ENCODE measurements at regions not wholly inside any gene's neighbourhood (a gene's known extent, or its start where the extent isn't known, plus 50 kb on each side); places are given as distances from the start of the nearest gene placed in this dataset.
A peak's percentile ranks its signal among the peaks of the same experiment; 100 is the strongest.

GRCh38 chr18:47756364-47757016 is 174.0 kb downstream of the SMAD2 start (continued):
- TF ChIP-seq, protein P1, sequence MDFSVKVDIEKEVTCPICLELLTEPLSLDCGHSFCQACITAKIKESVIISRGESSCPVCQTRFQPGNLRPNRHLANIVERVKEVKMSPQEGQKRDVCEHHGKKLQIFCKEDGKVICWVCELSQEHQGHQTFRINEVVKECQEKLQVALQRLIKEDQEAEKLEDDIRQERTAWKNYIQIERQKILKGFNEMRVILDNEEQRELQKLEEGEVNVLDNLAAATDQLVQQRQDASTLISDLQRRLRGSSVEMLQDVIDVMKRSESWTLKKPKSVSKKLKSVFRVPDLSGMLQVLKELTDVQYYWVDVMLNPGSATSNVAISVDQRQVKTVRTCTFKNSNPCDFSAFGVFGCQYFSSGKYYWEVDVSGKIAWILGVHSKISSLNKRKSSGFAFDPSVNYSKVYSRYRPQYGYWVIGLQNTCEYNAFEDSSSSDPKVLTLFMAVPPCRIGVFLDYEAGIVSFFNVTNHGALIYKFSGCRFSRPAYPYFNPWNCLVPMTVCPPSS (IDR thresholded peaks at IDR 0.05): no peak
- TF ChIP-seq TCF7 (IDR thresholded peaks at IDR 0.05; ENCODE audit: low read depth) (no peak), HMGXB4 (CRISPR knock-in tag; IDR thresholded peaks at IDR 0.05; ENCODE audit: borderline replicate concordance in 1 of 2, low read depth in 1 of 2) (no peak), ZNF292 (CRISPR knock-in tag; IDR thresholded peaks at IDR 0.05; ENCODE audit: borderline replicate concordance, low read depth) (no peak), TEAD3 (CRISPR knock-in tag; optimal IDR thresholded peaks at IDR 0.05; ENCODE audit: borderline replicate concordance) (peak; percentile 57), HDAC6 (IDR thresholded peaks at IDR 0.05; ENCODE audit: low read depth, low read length) (no peak), ZNF749 (CRISPR knock-in tag; IDR thresholded peaks at IDR 0.05; ENCODE audit: borderline replicate concordance) (no peak), ZNF775 (CRISPR knock-in tag; IDR thresholded peaks at IDR 0.05; ENCODE audit: borderline replicate concordance) (no peak), TBX3 (IDR thresholded peaks at IDR 0.05; ENCODE audit: borderline replicate concordance) (no peak), MZF1 (CRISPR knock-in tag; IDR thresholded peaks at IDR 0.05; ENCODE audit: borderline replicate concordance) (no peak), ZNF17 (CRISPR knock-in tag; IDR thresholded peaks at IDR 0.05) (no peak), FOXA1 (IDR thresholded peaks at IDR 0.05) (no peak), FOXA1 (CRISPR knock-in tag; IDR thresholded peaks at IDR 0.05) (no peak)
- TF ChIP-seq, protein P2, sequence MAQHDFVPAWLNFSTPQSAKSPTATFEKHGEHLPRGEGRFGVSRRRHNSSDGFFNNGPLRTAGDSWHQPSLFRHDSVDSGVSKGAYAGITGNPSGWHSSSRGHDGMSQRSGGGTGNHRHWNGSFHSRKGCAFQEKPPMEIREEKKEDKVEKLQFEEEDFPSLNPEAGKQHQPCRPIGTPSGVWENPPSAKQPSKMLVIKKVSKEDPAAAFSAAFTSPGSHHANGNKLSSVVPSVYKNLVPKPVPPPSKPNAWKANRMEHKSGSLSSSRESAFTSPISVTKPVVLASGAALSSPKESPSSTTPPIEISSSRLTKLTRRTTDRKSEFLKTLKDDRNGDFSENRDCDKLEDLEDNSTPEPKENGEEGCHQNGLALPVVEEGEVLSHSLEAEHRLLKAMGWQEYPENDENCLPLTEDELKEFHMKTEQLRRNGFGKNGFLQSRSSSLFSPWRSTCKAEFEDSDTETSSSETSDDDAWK (CRISPR knock-in tag; IDR thresholded peaks at IDR 0.05): no peak
- TF ChIP-seq, protein P3, sequence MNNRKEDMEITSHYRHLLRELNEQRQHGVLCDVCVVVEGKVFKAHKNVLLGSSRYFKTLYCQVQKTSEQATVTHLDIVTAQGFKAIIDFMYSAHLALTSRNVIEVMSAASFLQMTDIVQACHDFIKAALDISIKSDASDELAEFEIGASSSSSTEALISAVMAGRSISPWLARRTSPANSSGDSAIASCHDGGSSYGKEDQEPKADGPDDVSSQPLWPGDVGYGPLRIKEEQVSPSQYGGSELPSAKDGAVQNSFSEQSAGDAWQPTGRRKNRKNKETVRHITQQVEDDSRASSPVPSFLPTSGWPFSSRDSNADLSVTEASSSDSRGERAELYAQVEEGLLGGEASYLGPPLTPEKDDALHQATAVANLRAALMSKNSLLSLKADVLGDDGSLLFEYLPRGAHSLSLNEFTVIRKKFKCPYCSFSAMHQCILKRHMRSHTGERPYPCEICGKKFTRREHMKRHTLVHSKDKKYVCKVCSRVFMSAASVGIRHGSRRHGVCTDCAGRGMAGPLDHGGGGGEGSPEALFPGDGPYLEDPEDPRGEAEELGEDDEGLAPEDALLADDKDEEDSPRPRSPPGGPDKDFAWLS (CRISPR knock-in tag; IDR thresholded peaks at IDR 0.05; ENCODE audit: borderline replicate concordance): no peak
- TF ChIP-seq, protein P4, sequence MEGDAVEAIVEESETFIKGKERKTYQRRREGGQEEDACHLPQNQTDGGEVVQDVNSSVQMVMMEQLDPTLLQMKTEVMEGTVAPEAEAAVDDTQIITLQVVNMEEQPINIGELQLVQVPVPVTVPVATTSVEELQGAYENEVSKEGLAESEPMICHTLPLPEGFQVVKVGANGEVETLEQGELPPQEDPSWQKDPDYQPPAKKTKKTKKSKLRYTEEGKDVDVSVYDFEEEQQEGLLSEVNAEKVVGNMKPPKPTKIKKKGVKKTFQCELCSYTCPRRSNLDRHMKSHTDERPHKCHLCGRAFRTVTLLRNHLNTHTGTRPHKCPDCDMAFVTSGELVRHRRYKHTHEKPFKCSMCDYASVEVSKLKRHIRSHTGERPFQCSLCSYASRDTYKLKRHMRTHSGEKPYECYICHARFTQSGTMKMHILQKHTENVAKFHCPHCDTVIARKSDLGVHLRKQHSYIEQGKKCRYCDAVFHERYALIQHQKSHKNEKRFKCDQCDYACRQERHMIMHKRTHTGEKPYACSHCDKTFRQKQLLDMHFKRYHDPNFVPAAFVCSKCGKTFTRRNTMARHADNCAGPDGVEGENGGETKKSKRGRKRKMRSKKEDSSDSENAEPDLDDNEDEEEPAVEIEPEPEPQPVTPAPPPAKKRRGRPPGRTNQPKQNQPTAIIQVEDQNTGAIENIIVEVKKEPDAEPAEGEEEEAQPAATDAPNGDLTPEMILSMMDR (CRISPR knock-in tag; IDR thresholded peaks at IDR 0.05): peak; percentile 92
- TF ChIP-seq, protein P5, sequence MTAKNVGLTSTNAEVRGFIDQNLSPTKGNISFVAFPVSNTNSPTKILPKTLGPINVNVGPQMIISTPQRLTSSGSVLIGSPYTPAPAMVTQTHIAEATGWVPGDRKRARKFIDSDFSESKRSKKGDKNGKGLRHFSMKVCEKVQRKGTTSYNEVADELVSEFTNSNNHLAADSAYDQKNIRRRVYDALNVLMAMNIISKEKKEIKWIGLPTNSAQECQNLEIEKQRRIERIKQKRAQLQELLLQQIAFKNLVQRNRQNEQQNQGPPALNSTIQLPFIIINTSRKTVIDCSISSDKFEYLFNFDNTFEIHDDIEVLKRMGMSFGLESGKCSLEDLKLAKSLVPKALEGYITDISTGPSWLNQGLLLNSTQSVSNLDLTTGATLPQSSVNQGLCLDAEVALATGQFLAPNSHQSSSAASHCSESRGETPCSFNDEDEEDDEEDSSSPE (CRISPR knock-in tag; IDR thresholded peaks at IDR 0.05): peak; percentile 90
- TF ChIP-seq, protein P6, sequence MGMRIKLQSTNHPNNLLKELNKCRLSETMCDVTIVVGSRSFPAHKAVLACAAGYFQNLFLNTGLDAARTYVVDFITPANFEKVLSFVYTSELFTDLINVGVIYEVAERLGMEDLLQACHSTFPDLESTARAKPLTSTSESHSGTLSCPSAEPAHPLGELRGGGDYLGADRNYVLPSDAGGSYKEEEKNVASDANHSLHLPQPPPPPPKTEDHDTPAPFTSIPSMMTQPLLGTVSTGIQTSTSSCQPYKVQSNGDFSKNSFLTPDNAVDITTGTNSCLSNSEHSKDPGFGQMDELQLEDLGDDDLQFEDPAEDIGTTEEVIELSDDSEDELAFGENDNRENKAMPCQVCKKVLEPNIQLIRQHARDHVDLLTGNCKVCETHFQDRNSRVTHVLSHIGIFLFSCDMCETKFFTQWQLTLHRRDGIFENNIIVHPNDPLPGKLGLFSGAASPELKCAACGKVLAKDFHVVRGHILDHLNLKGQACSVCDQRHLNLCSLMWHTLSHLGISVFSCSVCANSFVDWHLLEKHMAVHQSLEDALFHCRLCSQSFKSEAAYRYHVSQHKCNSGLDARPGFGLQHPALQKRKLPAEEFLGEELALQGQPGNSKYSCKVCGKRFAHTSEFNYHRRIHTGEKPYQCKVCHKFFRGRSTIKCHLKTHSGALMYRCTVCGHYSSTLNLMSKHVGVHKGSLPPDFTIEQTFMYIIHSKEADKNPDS (CRISPR knock-in tag; IDR thresholded peaks at IDR 0.05): no peak
